ENCODE measurements at regions not wholly inside any gene's neighbourhood (a gene's known extent, or its start where the extent isn't known, plus 50 kb on each side); places are given as distances from the start of the nearest gene placed in this dataset.
A peak's percentile ranks its signal among the peaks of the same experiment; 100 is the strongest.

DNA sequence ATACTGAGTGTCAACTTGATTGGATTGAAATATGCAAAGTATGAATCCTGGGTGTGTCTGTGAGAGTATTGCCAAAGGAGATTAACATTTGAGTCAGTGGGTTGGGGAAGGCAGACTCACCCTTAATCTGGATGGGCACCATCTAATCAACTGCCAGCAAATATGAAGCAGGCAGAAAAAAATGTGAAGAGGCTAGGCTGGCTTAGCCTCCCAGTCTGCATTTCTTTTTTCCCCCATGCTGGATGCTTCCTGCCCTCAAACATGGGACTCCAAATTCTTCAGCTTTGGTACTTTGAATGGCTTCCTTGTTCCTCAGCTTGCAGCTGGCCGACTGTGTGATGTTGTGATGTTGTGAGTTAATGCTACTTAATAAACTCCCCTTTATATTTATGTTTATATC is 577.4 kb downstream of the CPS1 start:
- DNase-seq, result no peak

DNA sequence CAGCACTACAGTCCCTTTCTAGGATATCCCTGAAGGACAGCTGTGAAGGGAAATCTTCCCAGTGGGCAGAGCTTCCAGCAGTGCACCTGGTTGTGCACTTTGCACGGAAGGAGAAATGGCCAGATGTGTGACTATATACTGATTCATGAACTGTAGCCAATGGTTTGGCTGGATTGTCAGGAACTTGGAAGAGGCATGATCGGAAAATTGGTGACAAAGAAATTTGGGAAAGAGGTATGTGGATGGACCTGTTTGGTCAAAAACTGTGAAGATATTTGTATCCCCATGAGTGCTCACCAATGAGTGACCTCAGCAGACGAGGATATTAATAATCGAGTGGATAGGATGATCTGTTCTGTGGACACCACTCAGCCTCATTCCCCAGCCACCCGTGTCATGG is 582.2 kb downstream of the CPS1 start:
- no peak for DNase-seq

DNA sequence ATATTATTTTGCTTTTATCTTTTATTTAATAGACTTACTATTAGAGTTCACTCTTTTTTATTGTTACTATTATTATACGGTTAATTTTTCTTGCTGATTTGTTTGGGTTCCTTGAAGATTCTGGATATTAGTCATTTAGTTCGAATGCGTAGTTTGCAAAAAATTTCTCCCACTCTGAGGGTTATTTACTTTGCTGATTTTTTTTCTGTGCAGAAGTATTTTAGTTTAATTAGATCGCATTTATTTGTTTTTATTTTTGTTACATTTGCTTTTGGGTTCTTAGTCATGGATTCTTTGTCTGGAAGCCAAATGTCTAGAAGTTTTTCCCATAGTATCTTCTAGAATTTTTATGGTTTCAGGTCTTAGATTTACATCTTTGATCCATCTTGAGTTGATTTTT is 585.2 kb downstream of the CPS1 start:
- no peak for DNase-seq

DNA sequence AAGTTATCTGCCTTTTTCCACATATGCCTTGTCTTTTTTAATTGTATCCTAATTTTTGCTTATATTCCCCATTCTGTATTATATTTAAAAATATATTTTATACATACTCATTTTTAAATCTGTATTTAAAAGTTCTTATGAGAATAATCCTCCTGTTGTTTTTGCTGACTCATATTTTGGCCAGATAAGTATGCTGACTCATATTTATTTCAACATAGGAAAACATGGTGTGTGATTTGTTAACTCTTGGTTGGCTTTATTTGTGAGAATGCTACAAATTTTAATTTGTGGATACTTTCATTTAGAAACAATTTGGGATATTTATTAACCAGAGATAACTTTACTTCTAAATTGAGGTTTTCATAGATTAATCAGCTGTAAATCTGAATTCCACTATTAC is 587.7 kb downstream of the CPS1 start:
- DNase-seq, result no peak

DNA sequence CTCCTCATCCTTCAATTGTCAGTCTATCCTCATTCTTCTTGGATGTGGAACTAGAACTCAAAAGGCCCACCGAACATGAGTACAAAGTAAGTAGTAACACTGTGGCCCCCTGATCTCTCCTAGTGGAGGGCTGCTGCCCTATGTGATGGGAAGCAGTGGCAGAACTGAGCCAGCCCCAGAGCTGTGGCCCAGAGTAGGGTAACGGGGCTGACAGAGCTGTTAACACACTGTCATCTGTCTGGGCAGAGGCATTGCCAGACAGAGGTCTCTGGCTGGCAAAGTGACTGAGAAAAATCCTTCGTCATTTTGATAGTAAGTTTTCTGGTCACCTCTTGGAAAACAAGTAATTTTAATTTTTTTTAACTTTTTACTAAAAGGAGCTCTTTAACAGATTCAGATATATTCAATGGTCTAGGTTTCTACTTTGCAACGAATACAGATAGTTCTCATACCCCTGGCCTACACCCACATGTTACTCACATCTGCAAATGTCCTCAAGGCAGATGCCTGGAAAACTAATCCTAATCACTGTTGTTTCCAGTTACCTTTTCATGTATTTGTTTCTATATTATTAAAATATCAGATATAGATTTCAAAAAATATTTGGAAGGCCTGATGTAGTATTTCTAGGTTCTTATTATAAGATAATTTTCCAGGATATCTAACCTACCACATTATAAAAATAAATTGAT is 588.7 kb downstream of the CPS1 start:
- DNase-seq, result no peak

DNA sequence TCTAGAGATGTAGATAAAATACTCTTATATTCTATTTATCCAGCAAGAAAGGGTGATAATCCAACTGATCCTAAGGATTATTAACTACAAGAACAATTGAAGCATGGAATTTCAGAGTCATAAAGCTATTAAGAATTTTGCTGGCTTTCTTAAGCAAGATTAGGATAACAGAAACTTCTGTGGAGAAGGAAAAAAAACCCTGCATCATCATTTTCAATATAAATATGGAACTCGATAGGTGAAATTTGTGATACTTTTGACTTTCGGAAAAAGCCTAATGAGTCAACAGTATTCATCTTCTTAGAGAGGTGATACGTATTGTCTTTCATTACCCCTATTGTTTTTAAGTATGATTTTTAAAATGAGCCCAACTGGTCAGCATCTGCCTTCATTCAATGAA is 593.3 kb downstream of the CPS1 start:
- DNase-seq, result no peak

DNA sequence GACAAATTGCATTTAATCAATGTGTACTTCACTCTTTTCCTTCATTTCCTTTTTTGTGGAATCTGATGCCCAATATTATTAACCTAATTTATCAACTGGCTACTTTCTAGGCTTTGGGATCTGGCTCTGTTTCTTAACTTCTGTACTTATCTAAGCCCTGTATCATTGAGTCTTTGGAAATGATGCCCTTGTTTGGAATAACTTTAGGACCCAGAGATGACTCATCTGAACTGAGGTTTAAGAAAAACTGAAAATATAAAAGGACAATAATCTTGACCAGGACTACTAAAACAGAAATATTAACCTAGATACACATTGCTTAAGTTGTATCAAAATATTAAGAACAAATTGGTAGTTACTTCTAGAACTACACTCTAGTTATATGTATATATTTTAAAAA is 600.8 kb downstream of the CPS1 start:
- no peak for DNase-seq

DNA sequence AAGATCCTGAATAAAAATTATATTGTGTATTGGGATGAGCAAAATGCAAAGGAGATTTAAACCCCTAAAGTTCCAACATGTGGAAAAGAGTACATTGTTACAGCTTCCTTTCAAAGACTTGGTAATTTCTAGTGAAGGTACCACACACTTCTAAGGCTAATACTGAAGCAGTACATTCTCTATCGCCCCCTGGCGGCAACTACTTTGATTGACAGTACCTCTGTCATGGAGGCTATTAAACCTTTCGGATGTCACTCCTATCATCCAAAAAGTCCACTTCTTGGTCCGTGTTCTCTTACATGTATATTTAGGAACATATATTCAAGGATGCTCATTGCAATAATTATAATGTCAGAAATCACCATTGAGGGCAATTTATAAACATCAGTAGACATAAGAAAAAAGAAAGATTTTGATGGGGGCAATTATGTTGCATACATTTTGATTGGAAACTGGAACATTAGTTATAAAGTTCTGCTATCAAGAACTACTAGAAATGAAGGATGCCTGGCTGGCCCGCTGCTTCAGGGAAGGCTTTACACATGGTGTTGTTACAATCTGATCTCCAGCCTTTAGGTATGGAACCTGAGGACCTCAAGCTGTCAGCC is 601.6 kb downstream of the CPS1 start:
- DNase-seq, result peak in 44 of 56 donors; percentile 1 to 86 (median 28)

DNA sequence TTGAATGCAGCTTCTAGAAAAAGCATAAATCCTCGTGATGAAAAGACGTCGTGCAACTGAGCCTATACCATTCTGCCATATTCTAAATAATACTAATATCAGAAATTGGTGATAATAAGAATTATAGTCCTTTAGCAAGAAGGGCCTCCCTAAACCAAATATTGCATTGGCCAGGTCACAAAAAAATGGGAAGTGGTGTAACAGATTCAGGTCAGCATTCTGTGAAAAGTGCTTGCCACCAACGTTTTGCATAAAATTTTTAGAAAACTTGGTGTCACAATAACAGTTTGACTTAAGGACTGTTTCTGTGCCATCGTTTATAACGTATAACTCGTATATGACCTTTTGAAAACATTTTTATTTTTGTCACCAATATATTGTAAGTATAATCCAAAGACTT is 603.6 kb downstream of the CPS1 start:
- no peak for DNase-seq

DNA sequence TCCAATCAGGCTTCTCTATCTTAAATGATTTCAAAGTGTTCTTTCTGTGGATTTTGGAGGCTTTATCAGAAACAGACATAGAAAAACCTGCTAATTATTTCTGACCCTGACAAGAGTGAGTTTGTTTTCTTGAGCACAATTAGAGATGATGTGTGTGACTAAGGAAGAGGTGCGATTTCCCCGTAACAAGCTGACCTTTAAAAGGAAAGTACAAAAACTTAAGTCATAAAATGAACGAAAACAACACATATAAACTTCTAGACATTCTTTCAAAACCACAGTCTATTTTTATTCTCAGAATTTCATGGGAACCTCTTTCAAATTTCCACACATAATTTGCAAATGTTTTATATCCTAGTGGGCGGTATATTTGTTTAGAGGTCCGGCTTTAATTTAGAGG is 604.8 kb downstream of the CPS1 start:
- no peak for DNase-seq

DNA sequence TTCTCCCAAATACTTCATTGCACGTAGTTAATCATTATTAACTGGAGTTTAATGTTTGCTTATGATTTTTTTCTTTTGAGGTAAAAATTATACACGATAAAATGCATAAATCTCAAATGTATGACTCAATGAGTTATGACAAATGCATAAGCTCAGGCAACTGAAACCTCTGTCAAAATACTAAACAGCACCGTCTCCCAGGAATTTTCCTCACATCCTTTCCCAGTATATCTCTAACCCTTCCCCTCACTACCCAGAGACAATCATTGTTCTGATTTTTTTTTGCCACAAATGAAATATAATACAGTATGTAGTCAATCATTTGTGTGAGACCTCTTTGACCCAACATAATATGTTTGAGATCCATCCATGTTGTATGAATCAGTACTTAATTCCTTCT is 606.5 kb downstream of the CPS1 start:
- no peak for DNase-seq

DNA sequence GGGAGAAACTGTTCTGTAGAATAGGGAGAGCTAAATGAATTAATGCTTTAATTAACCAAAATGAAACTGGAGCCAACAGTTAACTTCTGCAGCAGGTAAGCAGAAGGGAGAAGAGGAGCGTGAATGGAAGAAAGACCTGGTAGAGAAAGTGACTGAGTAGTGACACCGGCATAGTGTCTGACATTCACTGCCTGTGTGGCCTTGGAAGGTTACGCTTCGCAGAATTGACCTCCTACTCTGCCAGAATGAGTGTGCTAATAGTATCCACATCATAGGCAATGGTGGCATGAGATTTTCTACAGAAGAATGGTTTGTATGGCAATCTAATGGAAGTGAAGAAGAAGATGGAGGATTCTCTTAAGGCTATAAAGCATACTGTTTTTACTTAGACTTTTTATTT is 614.4 kb downstream of the CPS1 start:
- DNase-seq, result no peak

DNA sequence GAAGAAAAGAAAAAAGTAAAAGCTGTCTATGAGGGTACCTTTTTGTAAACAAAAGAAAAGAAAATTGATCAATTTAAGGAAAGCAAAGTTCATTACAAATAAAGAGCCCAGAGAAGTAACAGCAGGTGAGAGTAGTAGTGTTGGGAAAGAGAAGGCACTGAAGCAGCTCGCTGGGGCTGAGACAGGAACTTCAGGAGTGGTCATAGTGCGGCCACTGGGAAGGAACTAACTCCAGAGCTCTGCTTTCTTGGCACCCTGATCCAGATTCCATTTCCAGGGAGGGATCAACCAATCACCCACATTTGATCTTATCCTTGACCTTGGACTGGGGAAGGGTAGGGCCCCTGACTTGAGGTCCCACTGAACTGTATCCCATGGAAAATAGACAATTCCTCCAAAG is 617.6 kb downstream of the CPS1 start:
- DNase-seq, result no peak

DNA sequence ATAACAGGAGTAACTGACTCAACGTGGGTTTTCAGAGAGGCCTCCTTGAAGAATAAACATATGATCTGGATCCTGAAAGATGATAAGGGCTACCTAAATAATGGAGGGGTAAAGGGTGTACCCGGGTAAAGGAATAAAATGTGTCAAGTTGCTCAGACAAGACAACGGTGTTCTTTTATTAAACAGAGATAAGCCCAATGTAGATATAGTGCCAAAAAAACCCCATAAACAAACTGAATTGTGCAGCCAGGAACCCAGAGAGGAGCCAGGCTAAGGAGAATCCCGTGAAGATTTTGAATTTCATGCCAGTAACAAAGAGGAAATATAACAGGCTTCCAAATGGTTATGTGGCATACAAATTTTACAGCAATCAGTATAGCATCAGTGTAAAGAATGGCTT is 618.2 kb downstream of the CPS1 start:
- no peak for DNase-seq

DNA sequence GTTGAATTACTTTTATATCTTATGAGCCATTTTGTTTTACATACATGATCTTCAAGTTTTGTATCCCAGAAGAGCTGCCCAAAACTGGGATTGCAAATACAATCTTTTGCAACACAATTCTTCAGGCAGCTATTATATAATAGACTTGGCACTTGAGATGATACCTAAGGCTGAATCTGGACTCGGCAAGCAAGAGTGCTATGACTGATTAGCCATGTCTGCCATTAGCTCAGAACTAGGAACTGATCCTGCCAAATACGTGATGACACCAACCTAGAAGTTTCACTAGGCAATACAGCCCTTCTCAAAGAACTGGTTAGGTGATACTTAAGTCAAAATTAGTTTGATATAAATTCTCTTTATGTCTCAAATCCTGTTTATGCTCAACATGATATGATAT is 619.6 kb downstream of the CPS1 start:
- DNase-seq, result no peak

DNA sequence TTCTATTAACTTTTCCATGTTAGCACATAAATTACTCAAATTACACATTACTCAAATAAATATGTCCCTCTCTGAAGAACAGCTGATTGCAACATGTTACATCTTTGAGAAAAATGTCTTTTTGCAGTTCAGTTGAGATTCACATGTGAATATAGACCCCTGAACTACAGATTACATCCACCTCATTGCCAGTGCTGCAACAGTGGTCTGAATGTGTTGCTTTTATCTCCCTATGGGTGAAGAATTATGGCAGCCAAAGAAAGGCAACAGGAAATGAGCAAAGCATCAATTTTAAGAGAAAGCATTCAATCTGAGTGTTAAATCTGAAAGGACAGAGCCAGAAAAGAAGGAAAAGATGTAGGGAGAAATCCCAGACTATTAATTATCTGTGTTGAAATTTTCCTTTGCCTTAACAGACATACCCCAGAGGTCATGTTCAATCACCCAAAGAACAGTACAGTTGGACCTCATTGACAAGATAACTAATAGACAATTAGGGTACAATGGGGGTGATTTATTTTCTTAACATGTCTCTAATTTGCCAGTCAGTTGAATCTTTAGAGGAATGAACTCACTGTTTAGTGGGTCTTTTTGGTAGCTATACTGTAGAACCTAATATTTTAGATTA is 620.2 kb downstream of the CPS1 start:
- no peak for DNase-seq

DNA sequence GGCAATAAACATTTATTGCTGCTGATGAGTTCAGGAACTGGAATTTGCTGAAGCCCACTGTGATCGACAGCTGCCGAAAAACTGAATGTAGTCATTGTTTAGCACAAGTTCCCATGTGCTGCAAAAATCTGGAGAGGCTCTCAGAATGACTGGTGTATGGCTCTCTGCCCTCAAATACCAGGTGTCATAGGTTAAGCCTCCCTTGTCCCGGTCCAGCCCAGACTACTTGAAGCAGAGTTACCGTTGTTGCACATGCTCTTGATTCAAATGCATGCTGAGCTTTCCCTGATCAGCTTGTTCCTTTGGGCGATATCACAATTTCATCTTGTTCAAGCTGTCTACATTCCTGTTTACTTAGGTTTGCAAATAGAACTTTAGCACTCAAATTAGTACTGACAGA is 625.2 kb downstream of the CPS1 start:
- DNase-seq, result no peak

DNA sequence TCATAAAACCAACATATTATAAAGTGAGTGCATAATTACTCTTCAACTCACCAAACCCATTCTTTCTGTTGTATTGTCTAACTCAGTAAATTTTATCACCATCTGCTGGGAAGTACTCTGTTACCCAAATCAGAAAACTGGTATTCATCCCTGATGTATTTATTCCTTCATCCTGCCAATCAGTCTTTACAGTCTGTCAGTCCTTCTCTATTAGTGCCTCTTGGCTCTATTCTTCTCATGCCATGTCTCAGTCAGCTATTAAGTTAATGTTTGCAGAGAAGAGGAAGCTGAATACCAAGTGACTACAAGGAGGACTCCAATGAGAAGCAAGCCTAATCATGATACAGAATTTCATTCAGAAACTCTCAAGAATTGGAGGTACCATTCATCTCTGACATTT is 631.2 kb downstream of the CPS1 start:
- no peak for DNase-seq

DNA sequence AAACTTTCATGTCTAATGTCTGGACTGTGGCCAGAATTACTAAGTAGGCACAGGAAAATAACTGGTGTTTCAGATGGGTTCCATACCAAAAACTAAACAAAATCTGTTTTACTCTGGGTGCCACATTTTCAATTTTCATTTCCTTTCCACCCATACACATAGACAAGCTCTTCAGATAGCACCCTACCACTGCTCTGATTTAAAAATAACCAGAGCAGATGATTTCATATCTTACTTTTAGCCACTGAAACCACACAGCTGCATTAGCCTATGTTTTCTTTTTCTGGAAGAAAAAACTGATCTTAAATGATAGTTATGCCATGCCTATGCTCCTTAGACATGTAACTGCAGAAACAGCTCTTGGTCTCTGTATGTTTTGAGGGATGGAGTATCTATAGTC is 647.6 kb downstream of the CPS1 start:
- DNase-seq, result no peak

DNA sequence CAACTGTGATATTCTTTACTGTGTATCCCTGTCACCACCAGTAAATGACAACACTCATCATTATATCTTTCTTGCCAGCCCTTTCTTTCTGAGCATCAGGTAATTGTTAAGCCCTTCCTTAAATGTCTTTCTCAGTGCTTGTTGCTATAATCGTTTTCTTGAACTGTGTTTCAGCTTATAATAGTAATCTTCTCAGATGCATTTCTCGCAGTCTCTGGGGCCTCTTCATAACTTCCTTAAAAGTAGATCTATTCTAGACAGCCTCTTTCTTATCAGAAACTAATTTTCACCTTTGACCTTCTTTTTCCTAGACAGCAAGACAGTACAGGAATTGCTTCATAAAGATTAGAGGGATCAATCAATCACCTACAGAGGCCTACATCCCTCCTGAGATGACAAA is 648.1 kb downstream of the CPS1 start:
- no peak for DNase-seq

DNA sequence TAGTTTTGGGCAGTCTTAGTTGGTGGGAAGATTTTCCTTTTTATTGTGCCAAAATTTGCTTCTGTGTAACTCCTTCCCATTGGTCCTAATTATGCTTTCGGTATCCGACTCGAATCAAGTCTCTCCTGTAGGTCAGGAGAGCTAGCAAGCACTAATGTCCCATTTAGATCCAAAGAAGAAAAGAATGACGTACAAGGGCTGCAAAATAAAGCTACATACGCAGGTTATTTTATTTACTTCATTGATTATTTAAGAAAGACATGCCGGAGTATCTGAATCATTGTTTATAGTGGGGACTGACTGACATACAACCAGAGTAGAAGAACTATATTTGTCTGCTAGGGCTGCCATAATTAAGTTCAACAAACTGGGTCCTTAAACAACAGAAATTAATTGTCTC is 648.5 kb downstream of the CPS1 start:
- no peak for DNase-seq

DNA sequence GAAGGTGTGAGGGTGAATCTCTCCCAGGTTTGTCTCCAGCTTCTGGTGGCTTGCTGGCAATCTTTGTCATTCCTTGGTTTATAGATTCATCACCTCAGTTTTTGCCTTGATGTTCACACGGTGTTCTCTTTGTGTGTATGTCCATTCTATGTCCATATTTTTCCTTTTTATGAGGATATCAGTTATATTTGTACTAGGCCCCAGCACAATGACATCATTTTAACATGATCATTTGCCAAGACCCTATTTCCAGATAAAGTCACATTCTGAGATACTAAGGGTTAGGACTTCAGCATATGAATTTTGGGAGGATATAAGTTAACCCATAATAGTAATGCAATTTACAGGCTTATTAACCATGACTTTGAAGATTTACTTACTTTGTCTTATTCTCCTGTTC is 649.0 kb downstream of the CPS1 start:
- no peak for DNase-seq

DNA sequence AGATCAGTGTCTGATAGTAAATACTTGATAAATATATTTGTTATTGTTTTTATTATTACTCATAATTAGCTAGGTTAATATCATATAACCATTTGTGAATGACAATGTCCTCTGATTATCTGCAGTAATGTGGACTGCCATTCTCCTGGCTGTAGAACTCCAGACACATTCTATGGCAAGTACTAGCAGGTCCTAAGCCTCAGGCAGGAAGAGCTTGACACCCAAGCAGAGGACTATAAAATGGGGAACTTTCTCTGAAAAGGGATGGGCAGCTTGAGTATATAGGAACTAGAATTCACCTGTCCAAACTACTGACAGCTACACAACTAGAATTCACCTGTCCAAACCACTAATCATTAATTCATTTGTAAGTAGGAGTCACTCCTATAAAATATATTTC is 649.4 kb downstream of the CPS1 start:
- no peak for DNase-seq

Measured in nucleus accumbens (tissue), 56 donors.